Occipital lobe (tissue), 1 donor: ENCODE measurements at regions not wholly inside any gene's neighbourhood (a gene's known extent, or its start where the extent isn't known, plus 50 kb on each side); places are given as distances from the start of the nearest gene placed in this dataset.
"Not testable (repeated sequence)": the region's sequence is repeated elsewhere in the genome, so short reads cannot be mapped to it uniquely, and the experiment has no call there.

Source experiments
- DNase-seq: peaks from one replicate; lab custom pipeline; 2025; lab: John Stamatoyannopoulos, UW

GRCh38 chr4:156322592-156322991, 368.9 kb upstream of the CTSO start:
- no peak for DNase-seq

- DNase-seq: no peak
Measured at GRCh38 chr4:156321203-156321602, 367.5 kb upstream of the CTSO start.

- no peak for DNase-seq
Measured at GRCh38 chr4:156313497-156313896, 359.8 kb upstream of the CTSO start.

GRCh38 chr4:156312261-156312847, 358.7 kb upstream of the CTSO start:
- DNase-seq: no peak

GRCh38 chr4:156309031-156309430, 355.4 kb upstream of the CTSO start:
- DNase-seq: no peak

- DNase-seq: no peak
Measured at GRCh38 chr4:156303708-156304107, 350.0 kb upstream of the CTSO start.

GRCh38 chr4:156298230-156298629, 344.6 kb upstream of the CTSO start:
- DNase-seq: peak; percentile 1

GRCh38 chr4:156295676-156296195, 342.1 kb upstream of the CTSO start:
- DNase-seq: no peak

GRCh38 chr4:156294577-156294976, 340.9 kb upstream of the CTSO start:
- no peak for DNase-seq

- no peak for DNase-seq
Measured at GRCh38 chr4:156293657-156294297, 340.1 kb upstream of the CTSO start.

- DNase-seq: no peak
Measured at GRCh38 chr4:156291317-156291716, 337.7 kb upstream of the CTSO start.

GRCh38 chr4:156290811-156291210, 337.1 kb upstream of the CTSO start:
- DNase-seq: no peak

- not testable (repeated sequence) for DNase-seq
Measured at GRCh38 chr4:156290026-156290425, 336.4 kb upstream of the CTSO start.

GRCh38 chr4:156280686-156281085, 327.0 kb upstream of the CTSO start:
- no peak for DNase-seq

- no peak for DNase-seq
Measured at GRCh38 chr4:156265407-156265806, 311.7 kb upstream of the CTSO start.

GRCh38 chr4:156261230-156261629, 307.6 kb upstream of the CTSO start:
- DNase-seq: no peak

GRCh38 chr4:156255230-156256007, 301.8 kb upstream of the CTSO start:
- DNase-seq: no peak

- peak; percentile 29 for DNase-seq
Measured at GRCh38 chr4:156252358-156252921, 298.8 kb upstream of the CTSO start.

GRCh38 chr4:156251373-156252065, 297.9 kb upstream of the CTSO start:
- DNase-seq: no peak

- no peak for DNase-seq
Measured at GRCh38 chr4:156248917-156249316, 295.3 kb upstream of the CTSO start.

- no peak for DNase-seq
Measured at GRCh38 chr4:156247470-156247869, 293.8 kb upstream of the CTSO start.

GRCh38 chr4:156243015-156243414, 289.3 kb upstream of the CTSO start:
- no peak for DNase-seq
